Epithelial cell of esophagus (primary cell): ENCODE measurements at regions not wholly inside any gene's neighbourhood (a gene's known extent, or its start where the extent isn't known, plus 50 kb on each side); places are given as distances from the start of the nearest gene placed in this dataset.

Source experiments
- DNase-seq: peaks from one replicate; pipeline ENCODE4 v3.0.0; 2010; ENCODE audit warnings: low read depth
- H3K4me3 ChIP-seq: 2 replicates; pipeline ENCODE4 v1.5.1; 2011; ENCODE audit warnings: mild to moderate bottlenecking, low read length, control low read depth
- TF ChIP-seq, protein P1 (sequence below): IDR thresholded peaks from 2 replicates; pipeline ENCODE4 v1.5.1; 2011; ENCODE audit warnings: low read depth, mild to moderate bottlenecking, low read length, control low read depth, inconsistent platforms; ENCODE audit not compliant: insufficient read depth; ENCODE audit errors: missing control alignments

DNA sequence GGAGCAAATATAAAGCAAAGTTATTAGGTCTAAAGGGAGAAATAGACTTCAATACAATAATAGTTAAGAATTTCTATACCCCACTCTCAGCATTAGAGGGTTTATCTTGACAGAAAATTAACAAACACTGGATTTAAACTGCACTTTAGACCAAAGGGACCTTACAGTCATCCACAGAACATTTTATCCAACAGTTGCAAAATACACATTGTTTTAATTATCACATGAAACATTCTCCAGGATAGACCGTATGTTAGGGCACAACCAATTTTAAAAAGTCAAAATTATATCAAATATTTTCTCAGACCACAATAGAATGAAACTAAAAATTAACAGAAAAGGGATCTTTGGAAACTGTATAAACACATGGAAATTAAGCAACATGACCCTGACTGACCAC is 384.5 kb upstream of the C1orf87 start:
- no peak overlapping the region for H3K4me3 ChIP-seq
- no peak for DNase-seq
- TF ChIP-seq, protein P1, sequence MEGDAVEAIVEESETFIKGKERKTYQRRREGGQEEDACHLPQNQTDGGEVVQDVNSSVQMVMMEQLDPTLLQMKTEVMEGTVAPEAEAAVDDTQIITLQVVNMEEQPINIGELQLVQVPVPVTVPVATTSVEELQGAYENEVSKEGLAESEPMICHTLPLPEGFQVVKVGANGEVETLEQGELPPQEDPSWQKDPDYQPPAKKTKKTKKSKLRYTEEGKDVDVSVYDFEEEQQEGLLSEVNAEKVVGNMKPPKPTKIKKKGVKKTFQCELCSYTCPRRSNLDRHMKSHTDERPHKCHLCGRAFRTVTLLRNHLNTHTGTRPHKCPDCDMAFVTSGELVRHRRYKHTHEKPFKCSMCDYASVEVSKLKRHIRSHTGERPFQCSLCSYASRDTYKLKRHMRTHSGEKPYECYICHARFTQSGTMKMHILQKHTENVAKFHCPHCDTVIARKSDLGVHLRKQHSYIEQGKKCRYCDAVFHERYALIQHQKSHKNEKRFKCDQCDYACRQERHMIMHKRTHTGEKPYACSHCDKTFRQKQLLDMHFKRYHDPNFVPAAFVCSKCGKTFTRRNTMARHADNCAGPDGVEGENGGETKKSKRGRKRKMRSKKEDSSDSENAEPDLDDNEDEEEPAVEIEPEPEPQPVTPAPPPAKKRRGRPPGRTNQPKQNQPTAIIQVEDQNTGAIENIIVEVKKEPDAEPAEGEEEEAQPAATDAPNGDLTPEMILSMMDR = no peak

DNA sequence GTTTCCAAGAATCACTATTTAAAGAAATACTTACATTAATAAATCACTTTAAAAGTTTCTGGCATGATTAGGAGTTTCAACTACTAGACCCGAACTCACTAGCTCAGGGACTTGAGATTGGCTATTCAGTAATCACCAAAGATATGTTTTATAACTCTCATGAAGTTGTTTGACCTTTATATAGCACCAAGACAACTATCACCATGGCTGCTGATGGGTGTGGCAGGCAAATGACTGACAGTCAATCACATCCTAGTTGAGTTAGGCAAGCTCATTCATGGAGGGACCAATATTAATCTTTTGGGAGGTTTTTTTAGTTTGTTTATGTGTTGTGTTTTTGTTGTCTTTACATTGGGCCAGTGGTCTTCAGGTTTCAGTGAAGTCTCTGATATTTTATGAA is 376.3 kb upstream of the C1orf87 start:
- H3K4me3 ChIP-seq = no peak overlapping the region
- DNase-seq = no peak
- TF ChIP-seq, protein P1 = no peak

DNA sequence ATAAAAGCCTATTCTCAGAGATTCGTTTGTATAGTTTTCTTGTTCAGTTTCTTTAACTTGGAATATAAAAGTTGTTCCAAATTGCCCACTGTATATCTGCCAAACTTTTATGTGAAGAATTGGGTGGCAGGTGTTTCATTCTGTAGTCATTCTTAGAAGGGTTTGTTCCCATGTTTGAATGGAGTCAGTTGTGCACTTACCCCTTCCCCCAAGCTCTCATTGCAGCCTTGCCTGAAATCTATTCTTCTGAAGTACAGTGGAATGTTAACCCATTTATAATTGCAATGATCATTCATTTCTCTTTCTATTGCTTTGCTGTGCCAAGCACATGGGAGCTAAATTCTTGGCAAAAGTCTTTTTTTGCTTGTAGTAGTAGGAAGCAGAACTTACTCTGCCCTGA is 375.3 kb upstream of the C1orf87 start:
- TF ChIP-seq, protein P1 = no peak
- DNase-seq = no peak
- no peak overlapping the region for H3K4me3 ChIP-seq

DNA sequence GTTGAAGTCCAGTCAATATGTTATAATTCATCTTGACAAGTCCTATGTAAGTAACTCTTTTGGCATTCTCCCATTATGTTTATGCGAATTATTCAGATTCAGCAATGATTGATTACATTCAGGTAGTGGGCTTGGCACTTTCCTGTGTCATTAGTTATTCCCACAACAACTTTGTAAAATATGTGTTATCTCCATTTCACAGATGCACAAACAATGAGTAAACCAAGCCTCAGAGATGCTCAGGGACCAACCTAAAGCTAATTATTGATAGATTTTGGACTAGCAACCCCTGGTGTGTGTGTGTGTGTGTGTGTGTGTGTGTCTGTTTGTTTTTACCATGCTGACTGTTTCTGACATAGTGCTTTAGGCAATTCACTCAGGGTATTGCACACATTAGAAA is 371.1 kb upstream of the C1orf87 start:
- TF ChIP-seq, protein P1 = no peak
- H3K4me3 ChIP-seq = no peak overlapping the region
- DNase-seq = no peak

DNA sequence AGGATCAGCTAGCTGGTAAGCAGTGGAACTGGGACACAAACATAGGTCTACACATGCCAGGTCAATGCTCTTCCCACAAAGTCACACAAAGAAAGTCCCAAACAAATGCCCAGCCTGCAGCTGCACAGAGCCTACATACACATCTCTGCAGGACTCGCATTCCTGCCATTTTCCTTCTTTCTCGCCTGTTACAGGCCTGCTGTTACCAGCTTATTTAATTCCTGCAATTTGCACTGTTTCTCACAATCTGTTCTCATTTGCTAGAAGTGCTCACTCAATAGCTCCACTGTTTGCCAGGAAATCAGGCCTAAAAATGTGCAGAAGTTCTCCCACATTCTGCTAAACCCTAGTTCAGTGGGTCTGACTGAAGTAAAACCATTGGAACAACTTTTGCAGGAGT is 362.6 kb upstream of the C1orf87 start:
- no peak overlapping the region for H3K4me3 ChIP-seq
- TF ChIP-seq, protein P1 = no peak
- no peak for DNase-seq

DNA sequence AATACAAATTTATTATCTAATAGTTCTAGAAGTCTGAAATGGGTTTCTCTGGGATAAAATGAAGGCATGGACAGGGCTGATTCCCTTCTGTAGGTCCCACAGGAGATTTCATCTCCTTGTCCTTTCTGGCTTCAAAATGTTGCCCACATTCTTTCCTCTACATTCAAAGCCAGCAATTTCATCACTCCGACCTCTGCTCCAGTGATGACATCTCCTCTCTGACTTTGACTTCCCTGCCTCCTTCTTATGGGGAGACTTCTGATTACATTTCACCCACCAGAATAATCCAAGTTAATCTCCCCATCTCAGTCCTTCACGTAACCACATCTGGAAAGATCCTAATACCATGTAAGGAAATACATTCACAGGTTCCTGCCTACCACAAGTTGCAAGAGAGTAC is 358.0 kb upstream of the C1orf87 start:
- no peak for DNase-seq
- no peak overlapping the region for H3K4me3 ChIP-seq
- TF ChIP-seq, protein P1 = no peak

DNA sequence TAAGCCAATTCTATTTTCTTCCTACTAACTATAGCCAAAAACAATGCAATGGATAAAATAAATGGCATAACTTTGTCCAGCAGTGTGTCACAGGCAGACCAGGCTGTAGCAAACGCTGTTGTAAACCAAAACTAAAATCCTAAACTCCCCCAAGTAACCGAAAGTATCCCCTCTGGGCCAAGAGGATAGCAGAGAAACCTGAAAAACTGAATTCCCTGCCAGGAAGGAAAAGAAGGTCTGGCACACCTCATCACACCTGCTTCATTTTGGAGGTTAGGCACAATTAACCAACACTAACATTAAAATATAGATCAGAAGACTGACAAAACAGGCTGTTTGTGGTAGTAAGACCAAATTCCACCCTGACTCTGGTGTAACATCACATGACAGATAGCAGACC is 356.8 kb upstream of the C1orf87 start:
- TF ChIP-seq, protein P1 = no peak
- DNase-seq = no peak
- H3K4me3 ChIP-seq = no peak overlapping the region
